ENCODE measurements at regions not wholly inside any gene's neighbourhood (a gene's known extent, or its start where the extent isn't known, plus 50 kb on each side); places are given as distances from the start of the nearest gene placed in this dataset.
"Not testable (repeated sequence)": the region's sequence is repeated elsewhere in the genome, so short reads cannot be mapped to it uniquely, and the experiment has no call there.

DNA sequence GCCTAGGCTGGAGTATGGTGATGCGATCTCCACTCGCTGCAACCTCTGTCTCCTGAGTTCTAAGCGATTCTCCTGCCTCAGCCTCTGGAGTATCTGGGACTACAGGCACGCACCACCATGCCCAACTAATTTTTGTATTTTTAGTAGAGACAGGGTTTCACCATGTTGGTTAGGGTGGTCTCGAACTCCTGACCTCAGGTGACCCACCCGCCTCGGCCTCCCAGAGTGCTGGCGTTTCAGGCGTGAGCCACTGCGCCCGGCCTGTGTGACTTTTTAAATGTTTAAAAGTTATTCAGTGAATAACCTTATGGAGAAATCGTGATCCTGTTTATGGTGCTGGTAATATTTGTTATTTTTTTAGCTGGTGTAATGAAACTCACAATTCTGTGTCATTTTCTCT lies 304.6 kb downstream of the PCDH7 start:
- TF ChIP-seq, protein P1, sequence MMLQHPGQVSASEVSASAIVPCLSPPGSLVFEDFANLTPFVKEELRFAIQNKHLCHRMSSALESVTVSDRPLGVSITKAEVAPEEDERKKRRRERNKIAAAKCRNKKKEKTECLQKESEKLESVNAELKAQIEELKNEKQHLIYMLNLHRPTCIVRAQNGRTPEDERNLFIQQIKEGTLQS (IDR thresholded peaks at IDR 0.05) = not testable (repeated sequence)
- TF ChIP-seq, protein P2, sequence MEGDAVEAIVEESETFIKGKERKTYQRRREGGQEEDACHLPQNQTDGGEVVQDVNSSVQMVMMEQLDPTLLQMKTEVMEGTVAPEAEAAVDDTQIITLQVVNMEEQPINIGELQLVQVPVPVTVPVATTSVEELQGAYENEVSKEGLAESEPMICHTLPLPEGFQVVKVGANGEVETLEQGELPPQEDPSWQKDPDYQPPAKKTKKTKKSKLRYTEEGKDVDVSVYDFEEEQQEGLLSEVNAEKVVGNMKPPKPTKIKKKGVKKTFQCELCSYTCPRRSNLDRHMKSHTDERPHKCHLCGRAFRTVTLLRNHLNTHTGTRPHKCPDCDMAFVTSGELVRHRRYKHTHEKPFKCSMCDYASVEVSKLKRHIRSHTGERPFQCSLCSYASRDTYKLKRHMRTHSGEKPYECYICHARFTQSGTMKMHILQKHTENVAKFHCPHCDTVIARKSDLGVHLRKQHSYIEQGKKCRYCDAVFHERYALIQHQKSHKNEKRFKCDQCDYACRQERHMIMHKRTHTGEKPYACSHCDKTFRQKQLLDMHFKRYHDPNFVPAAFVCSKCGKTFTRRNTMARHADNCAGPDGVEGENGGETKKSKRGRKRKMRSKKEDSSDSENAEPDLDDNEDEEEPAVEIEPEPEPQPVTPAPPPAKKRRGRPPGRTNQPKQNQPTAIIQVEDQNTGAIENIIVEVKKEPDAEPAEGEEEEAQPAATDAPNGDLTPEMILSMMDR (IDR thresholded peaks at IDR 0.05 in 2 of 3, conservative IDR thresholded peaks at IDR 0.05 in 1 of 3; ENCODE audit: borderline replicate concordance in 1 of 3, insufficient read depth in 1 of 3, low read depth in 2 of 3, low read length in 2 of 3) = not testable (repeated sequence)
- TF ChIP-seq, protein P3, sequence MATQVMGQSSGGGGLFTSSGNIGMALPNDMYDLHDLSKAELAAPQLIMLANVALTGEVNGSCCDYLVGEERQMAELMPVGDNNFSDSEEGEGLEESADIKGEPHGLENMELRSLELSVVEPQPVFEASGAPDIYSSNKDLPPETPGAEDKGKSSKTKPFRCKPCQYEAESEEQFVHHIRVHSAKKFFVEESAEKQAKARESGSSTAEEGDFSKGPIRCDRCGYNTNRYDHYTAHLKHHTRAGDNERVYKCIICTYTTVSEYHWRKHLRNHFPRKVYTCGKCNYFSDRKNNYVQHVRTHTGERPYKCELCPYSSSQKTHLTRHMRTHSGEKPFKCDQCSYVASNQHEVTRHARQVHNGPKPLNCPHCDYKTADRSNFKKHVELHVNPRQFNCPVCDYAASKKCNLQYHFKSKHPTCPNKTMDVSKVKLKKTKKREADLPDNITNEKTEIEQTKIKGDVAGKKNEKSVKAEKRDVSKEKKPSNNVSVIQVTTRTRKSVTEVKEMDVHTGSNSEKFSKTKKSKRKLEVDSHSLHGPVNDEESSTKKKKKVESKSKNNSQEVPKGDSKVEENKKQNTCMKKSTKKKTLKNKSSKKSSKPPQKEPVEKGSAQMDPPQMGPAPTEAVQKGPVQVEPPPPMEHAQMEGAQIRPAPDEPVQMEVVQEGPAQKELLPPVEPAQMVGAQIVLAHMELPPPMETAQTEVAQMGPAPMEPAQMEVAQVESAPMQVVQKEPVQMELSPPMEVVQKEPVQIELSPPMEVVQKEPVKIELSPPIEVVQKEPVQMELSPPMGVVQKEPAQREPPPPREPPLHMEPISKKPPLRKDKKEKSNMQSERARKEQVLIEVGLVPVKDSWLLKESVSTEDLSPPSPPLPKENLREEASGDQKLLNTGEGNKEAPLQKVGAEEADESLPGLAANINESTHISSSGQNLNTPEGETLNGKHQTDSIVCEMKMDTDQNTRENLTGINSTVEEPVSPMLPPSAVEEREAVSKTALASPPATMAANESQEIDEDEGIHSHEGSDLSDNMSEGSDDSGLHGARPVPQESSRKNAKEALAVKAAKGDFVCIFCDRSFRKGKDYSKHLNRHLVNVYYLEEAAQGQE (IDR thresholded peaks at IDR 0.05; ENCODE audit: low read depth) = not testable (repeated sequence)
- TF ChIP-seq, protein P4, sequence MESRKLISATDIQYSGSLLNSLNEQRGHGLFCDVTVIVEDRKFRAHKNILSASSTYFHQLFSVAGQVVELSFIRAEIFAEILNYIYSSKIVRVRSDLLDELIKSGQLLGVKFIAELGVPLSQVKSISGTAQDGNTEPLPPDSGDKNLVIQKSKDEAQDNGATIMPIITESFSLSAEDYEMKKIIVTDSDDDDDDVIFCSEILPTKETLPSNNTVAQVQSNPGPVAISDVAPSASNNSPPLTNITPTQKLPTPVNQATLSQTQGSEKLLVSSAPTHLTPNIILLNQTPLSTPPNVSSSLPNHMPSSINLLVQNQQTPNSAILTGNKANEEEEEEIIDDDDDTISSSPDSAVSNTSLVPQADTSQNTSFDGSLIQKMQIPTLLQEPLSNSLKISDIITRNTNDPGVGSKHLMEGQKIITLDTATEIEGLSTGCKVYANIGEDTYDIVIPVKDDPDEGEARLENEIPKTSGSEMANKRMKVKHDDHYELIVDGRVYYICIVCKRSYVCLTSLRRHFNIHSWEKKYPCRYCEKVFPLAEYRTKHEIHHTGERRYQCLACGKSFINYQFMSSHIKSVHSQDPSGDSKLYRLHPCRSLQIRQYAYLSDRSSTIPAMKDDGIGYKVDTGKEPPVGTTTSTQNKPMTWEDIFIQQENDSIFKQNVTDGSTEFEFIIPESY (IDR thresholded peaks at IDR 0.05; ENCODE audit: extremely low read depth, insufficient replicate concordance, low read length) = not testable (repeated sequence)
- not testable (repeated sequence) for TF ChIP-seq CEBPB (IDR thresholded peaks at IDR 0.05; ENCODE audit: low read depth); POLR2A (IDR thresholded peaks at IDR 0.05; ENCODE audit: borderline replicate concordance, extremely low read depth, insufficient read depth, insufficient read length); POLR2AphosphoS5 (IDR thresholded peaks at IDR 0.05; ENCODE audit: low read depth, low read length); ZFX (IDR thresholded peaks at IDR 0.05)
- TF ChIP-seq, protein P5, sequence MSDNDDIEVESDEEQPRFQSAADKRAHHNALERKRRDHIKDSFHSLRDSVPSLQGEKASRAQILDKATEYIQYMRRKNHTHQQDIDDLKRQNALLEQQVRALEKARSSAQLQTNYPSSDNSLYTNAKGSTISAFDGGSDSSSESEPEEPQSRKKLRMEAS (IDR thresholded peaks at IDR 0.05) = not testable (repeated sequence)

All from HCT116 (cell line).